Omental fat pad (tissue), 3 donors: ENCODE measurements at regions not wholly inside any gene's neighbourhood (a gene's known extent, or its start where the extent isn't known, plus 50 kb on each side); places are given as distances from the start of the nearest gene placed in this dataset.
"Not testable (repeated sequence)": the region's sequence is repeated elsewhere in the genome, so short reads cannot be mapped to it uniquely, and the experiment has no call there.

ENCODE experiments used
- ATAC-seq: fragments of 150-250 bp; one replicate; pipeline ENCODE4 v1.9.1; 2016; ENCODE audit warnings: mild to moderate bottlenecking, moderate library complexity; ENCODE audit not compliant: low FRiP score
- DNase-seq: peaks from one replicate; pipeline ENCODE4 v3.0.0-alpha.2; 2019; ENCODE audit warnings: low spot score
- CTCF ChIP-seq, 3 donors: fragments of 450-650 bp; IDR thresholded peaks; one replicate each; pipeline ENCODE4 v1.5.1; 2016 to 2017; ENCODE audit warnings: antibody characterized with exemption in 3 of 3, mild to moderate bottlenecking in 3 of 3, moderate library complexity in 2 of 3

GRCh38 chr5:113692466-113692865 lies 179.0 kb downstream of the YTHDC2 start:
- DNase-seq: no peak
- TF ChIP-seq CTCF (IDR thresholded peaks at IDR 0.05): no peak
- no peak for ATAC-seq

- ATAC-seq (no peak), DNase-seq (no peak)
- TF ChIP-seq CTCF (IDR thresholded peaks at IDR 0.05): no peak
These were observed 179.5 kb downstream of the YTHDC2 start for GRCh38 chr5:113692891-113693457.

GRCh38 chr5:113693701-113694100 lies 180.2 kb downstream of the YTHDC2 start:
- no peak for DNase-seq
- ATAC-seq: no peak
- TF ChIP-seq CTCF (IDR thresholded peaks at IDR 0.05): no peak

- ATAC-seq (no peak), DNase-seq (no peak)
- no peak for TF ChIP-seq CTCF (IDR thresholded peaks at IDR 0.05)
These were observed 181.1 kb downstream of the YTHDC2 start for GRCh38 chr5:113694576-113694975.

GRCh38 chr5:113703266-113703665 lies 189.8 kb downstream of the YTHDC2 start:
- ATAC-seq (no peak), DNase-seq (no peak)

GRCh38 chr5:113705657-113706056 lies 192.2 kb downstream of the YTHDC2 start:
- no peak for TF ChIP-seq CTCF (IDR thresholded peaks at IDR 0.05)
- DNase-seq: no peak
- no peak for ATAC-seq

More at GRCh38 chr5:113703266-113703665, 189.8 kb downstream of the YTHDC2 start:
- TF ChIP-seq CTCF (IDR thresholded peaks at IDR 0.05): no peak

- ATAC-seq (no peak), DNase-seq (no peak)
- no peak for TF ChIP-seq CTCF (IDR thresholded peaks at IDR 0.05)
These were observed 199.6 kb downstream of the YTHDC2 start for GRCh38 chr5:113713051-113713450.

- not testable (repeated sequence) for DNase-seq
These were observed 202.4 kb downstream of the YTHDC2 start for GRCh38 chr5:113715921-113716320.

More at GRCh38 chr5:113715921-113716320, 202.4 kb downstream of the YTHDC2 start:
- not testable (repeated sequence) for ATAC-seq
